ENCODE measurements at regions not wholly inside any gene's neighbourhood (a gene's known extent, or its start where the extent isn't known, plus 50 kb on each side); places are given as distances from the start of the nearest gene placed in this dataset.

DNA sequence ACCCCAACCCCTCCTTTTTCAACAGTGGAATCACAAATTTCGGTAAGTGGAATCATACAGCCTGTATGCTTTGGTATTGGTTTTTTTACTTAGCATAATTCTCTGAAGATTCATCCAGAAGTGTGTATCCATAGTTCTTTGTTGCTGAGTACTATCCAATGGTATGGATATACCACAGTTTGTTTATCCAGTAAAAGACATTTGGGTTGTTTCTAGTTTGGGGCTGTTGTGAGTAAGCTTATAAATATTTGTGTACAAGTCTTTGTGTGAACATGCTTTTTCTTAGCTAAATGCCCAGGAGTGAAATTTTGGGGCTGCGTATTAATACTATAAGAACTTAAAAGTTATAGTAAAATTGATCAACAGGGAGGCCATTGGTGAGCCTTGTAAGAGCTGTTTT, 57.5 kb upstream of the GC start:
- Histone ChIP-seq H3K27me3 (ENCODE audit: control insufficient read depth, insufficient read depth, low read length) (no peaks in the 10 kb centered on the region), H3K36me3 (ENCODE audit: control insufficient read depth, insufficient read depth, low read length) (no peaks in the 10 kb centered on the region), H3K4me1 (ENCODE audit: control insufficient read depth, insufficient read depth, low read length) (no peaks in the 10 kb centered on the region), H3K27ac (ENCODE audit: low read length) (no peak overlapping the region), H3K4me3 (ENCODE audit: low read length) (no peak overlapping the region), H3K9me3 (ENCODE audit: control insufficient read depth, low read depth, low read length) (no peaks in the 10 kb centered on the region)
- WGBS (ENCODE audit: insufficient coverage, low lambda C conversion rate), result 100% methylated on average over 1 of the region's 2 CpGs
- DNase-seq, result no peak

DNA sequence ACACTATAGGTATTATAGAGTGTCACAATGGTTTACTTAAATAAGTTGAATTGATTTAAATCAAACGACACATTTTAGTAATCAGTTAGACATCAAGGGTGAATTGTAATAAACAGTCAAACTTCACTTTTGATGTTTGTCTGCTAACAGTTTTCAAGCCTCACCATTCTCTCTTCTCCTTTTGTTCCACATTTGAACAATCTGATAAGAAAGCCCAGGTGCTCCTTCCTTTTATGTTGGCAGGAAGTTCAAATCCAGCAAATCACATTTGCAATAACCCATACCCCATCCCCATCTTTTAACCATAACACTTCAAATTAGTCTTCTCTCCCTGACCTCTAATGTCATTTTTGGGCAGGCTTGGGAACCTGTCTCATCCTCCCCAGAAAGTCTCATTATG, 63.4 kb upstream of the GC start:
- Histone ChIP-seq H3K9me3 (ENCODE audit: control insufficient read depth, low read depth, low read length) (no peaks in the 10 kb centered on the region), H3K27me3 (ENCODE audit: control insufficient read depth, insufficient read depth, low read length) (no peaks in the 10 kb centered on the region), H3K4me3 (ENCODE audit: low read length) (no peak overlapping the region), H3K36me3 (ENCODE audit: control insufficient read depth, insufficient read depth, low read length) (no peaks in the 10 kb centered on the region), H3K27ac (ENCODE audit: low read length) (no peak overlapping the region), H3K4me1 (ENCODE audit: control insufficient read depth, insufficient read depth, low read length) (no peaks in the 10 kb centered on the region)
- DNase-seq, result no peak
- WGBS (ENCODE audit: insufficient coverage, low lambda C conversion rate), result no CpG with 5 or more reads among the region's 1 CpG

DNA sequence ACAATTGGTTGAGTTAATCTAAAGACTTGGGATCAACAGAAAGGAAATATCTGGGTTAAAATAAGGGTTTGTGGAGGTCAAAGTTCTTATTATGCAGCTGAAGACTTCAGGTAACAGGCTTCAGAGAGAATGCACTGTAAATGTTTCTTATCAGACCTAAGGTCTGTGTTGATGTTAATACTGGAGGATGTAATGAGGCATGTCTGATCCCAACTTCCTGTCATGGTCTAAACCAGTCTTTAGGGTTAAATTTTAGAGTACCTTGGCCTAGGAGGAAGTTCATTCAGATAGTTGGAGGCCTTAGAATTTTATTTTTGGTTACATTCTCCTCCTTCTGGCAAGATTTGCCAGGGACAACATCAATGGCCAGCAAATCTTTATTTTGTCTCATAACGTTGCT, 72.1 kb upstream of the GC start:
- Histone ChIP-seq H3K9me3 (ENCODE audit: control insufficient read depth, low read depth, low read length) (peaks cover 5% of the 10 kb centered on the region), H3K4me1 (ENCODE audit: control insufficient read depth, insufficient read depth, low read length) (peaks cover 8% of the 10 kb centered on the region), H3K27me3 (ENCODE audit: control insufficient read depth, insufficient read depth, low read length) (no peaks in the 10 kb centered on the region), H3K4me3 (ENCODE audit: low read length) (no peak overlapping the region), H3K36me3 (ENCODE audit: control insufficient read depth, insufficient read depth, low read length) (no peaks in the 10 kb centered on the region), H3K27ac (ENCODE audit: low read length) (no peak overlapping the region)
- DNase-seq, result peak in 1 of 2 donors; percentile 7
- WGBS (ENCODE audit: insufficient coverage, low lambda C conversion rate), result no CpG with 5 or more reads among the region's 1 CpG

DNA sequence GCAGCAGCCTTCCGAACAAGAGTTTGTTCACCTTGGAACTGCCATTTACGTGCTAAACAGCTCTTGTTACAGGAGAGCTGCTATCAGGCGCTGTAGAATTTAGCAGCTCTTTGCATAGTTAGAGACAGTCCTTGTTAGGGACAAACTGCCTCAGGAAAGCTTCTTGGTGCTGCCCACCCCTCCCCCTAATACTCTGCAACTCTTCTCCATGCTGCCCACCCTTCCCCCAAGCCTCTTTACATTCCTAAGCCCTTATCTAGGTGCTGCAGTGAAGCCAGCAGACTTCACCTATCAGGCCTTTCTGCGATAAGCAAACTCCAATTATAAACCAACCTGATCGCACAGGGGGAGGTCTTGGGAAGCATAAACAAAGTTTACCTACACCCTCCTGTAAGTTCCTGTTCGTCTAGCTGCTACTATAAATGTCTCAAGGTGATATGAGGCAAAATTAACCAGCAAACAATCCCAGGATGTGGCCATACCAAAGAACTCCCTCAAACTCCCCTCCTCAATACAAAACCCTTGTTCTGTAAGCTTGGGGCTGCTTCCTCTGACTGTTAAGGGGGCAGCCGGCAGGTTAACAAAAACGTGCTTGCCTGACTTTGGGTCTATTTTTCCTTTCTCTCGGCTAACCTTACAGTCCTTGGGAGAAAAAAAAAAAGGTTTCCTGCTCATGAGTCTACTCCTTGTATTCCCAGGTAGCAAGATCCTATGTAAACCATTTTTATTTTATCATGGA, 74.0 kb upstream of the GC start:
- H3K36me3 ChIP-seq (ENCODE audit: control insufficient read depth, insufficient read depth, low read length), result no peaks in the 10 kb centered on the region
- peak overlapping the region; percentile 26 for H3K27ac ChIP-seq (ENCODE audit: low read length)
- peaks cover 13% of the 10 kb centered on the region for H3K9me3 ChIP-seq (ENCODE audit: control insufficient read depth, low read depth, low read length)
- H3K4me1 ChIP-seq (ENCODE audit: control insufficient read depth, insufficient read depth, low read length), result peaks cover 8% of the 10 kb centered on the region
- H3K4me3 ChIP-seq (ENCODE audit: low read length), result peak overlapping the region; percentile 30
- no CpG with 5 or more reads among the region's 9 CpGs for WGBS (ENCODE audit: insufficient coverage, low lambda C conversion rate)
- peak; percentile 48 to 74 for DNase-seq
- no peaks in the 10 kb centered on the region for H3K27me3 ChIP-seq (ENCODE audit: control insufficient read depth, insufficient read depth, low read length)

DNA sequence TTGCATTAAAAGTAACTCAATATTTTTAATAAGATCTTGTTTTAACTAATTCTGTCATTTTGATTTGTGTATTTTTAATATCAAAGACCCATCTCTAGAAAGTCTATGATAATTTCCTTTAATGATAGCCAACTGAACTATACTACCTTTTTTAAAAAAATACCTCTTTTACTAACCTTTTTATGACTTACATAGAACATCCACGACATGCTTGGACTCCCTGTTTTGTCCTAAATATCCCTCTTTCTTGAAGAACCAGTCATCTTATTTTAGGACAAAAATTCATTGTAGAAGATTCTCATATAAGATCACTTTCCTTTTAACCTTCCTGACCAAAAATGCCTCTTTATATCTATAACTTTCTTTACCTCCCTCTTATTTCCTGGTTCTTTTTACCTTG, 76.8 kb upstream of the GC start:
- Histone ChIP-seq H3K27me3 (ENCODE audit: control insufficient read depth, insufficient read depth, low read length) (no peaks in the 10 kb centered on the region), H3K4me3 (ENCODE audit: low read length) (no peak overlapping the region), H3K27ac (ENCODE audit: low read length) (no peak overlapping the region), H3K36me3 (ENCODE audit: control insufficient read depth, insufficient read depth, low read length) (no peaks in the 10 kb centered on the region), H3K9me3 (ENCODE audit: control insufficient read depth, low read depth, low read length) (peaks cover 26% of the 10 kb centered on the region), H3K4me1 (ENCODE audit: control insufficient read depth, insufficient read depth, low read length) (peaks cover 8% of the 10 kb centered on the region)
- WGBS (ENCODE audit: insufficient coverage, low lambda C conversion rate), result 36% methylated on average over 1 of the region's 1 CpG
- DNase-seq, result no peak

DNA sequence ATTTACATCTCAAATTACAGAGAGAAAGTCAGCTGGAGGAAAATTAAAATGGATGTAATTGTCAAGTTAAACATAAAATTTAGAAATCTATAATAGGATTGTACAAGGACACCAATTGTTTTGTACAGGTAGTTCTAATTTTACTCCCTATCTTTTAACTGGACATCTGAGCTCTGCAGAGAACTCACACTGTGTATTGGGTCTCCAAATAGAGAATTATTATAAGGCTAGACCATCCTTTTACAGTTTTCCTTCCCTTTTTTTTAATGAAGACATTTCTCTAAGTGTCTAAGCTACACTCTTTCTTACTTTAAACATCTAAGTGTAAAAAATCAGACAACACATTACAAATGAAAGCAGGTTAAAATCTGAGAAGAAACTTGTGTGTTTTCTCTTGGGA, 78.4 kb upstream of the GC start:
- H3K27me3 ChIP-seq (ENCODE audit: control insufficient read depth, insufficient read depth, low read length), result no peaks in the 10 kb centered on the region
- no peaks in the 10 kb centered on the region for H3K36me3 ChIP-seq (ENCODE audit: control insufficient read depth, insufficient read depth, low read length)
- H3K4me1 ChIP-seq (ENCODE audit: control insufficient read depth, insufficient read depth, low read length), result no peaks in the 10 kb centered on the region
- H3K9me3 ChIP-seq (ENCODE audit: control insufficient read depth, low read depth, low read length), result peaks cover 26% of the 10 kb centered on the region
- DNase-seq, result no peak
- H3K27ac ChIP-seq (ENCODE audit: low read length), result no peak overlapping the region
- H3K4me3 ChIP-seq (ENCODE audit: low read length), result no peak overlapping the region

DNA sequence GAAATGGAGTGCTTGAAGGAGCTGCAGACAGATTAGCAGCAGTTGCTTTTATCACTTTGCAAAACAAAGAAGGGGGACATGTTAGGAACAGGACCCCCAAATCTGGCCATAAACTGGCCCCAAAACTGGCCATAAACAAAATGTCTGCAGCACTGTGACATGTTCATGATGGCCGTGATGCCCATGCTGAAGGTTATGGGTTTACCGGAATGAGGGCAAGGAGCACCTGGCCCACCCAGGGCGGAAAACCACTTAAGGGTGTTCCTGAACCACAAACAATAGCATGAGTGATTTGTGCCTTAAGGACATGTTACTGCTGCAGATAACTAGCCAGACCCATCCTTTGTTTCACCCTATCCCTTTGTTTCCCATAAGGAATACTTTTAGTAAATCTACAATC, 79.6 kb upstream of the GC start:
- Histone ChIP-seq H3K27me3 (ENCODE audit: control insufficient read depth, insufficient read depth, low read length) (no peaks in the 10 kb centered on the region), H3K27ac (ENCODE audit: low read length) (no peak overlapping the region)
- WGBS (ENCODE audit: insufficient coverage, low lambda C conversion rate), result no CpG with 5 or more reads among the region's 3 CpGs

DNA sequence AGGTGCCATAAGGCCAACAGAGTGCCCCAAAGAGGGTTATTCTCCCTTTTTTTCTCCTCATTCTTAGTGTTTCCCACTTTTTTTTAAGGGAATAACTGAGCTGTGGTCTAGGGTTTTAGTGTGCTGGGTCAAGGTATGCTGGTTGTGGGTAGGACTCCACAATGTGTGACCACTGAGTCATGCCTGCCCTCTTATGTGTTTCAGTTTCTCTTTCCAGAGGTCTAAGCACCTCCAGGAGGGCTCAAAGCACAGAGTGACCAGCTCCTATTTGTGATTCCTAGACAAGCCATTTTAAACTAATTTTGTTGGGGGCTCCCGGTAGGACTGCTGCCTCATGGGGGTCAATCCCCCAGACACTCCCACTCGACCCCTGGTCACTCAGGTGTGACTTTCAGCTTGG, 80.5 kb upstream of the GC start:
- Histone ChIP-seq H3K9me3 (ENCODE audit: control insufficient read depth, low read depth, low read length) (peaks cover 26% of the 10 kb centered on the region), H3K4me1 (ENCODE audit: control insufficient read depth, insufficient read depth, low read length) (no peaks in the 10 kb centered on the region), H3K4me3 (ENCODE audit: low read length) (no peak overlapping the region), H3K27ac (ENCODE audit: low read length) (no peak overlapping the region), H3K36me3 (ENCODE audit: control insufficient read depth, insufficient read depth, low read length) (no peaks in the 10 kb centered on the region), H3K27me3 (ENCODE audit: control insufficient read depth, insufficient read depth, low read length) (no peaks in the 10 kb centered on the region)
- no CpG with 5 or more reads among the region's 2 CpGs for WGBS (ENCODE audit: insufficient coverage, low lambda C conversion rate)
- DNase-seq, result no peak

More for the DNA sequence above, 79.6 kb upstream of the GC start:
- no peaks in the 10 kb centered on the region for H3K4me1 ChIP-seq (ENCODE audit: control insufficient read depth, insufficient read depth, low read length)
- DNase-seq, result no peak
- no peak overlapping the region for H3K4me3 ChIP-seq (ENCODE audit: low read length)
- H3K9me3 ChIP-seq (ENCODE audit: control insufficient read depth, low read depth, low read length), result peaks cover 26% of the 10 kb centered on the region
- no peaks in the 10 kb centered on the region for H3K36me3 ChIP-seq (ENCODE audit: control insufficient read depth, insufficient read depth, low read length)

DNA sequence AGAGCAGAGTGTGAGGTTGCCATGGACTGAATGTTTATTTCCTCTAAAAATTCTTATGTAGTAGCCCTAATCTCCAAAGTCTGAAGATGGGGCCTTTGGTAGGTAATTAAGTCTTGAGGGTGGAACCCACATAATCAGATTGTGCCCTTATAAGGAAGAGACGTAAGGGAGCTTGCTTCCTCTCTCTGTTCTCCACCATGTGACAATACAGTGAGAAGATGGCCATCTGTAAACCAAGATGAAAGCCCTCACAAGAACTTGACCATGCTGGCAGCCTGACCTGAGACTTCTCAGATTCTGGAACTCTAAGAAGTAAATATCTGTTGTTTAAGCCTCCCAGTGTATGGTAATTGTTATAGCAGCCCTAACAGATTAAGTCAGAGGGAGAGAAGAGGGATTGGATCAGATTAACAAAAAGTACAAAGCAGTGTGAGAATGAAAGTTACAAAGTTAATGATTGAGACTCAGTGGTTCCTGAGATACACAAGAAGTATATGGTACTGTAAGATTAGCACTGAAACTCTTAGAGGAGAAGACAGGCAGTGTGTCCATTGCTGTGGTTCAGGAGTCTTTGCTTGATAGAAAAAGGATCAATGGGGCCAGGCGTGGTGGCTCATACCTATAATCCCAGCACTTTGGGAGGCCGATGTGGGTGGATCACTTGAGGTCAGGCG, 82.5 kb upstream of the GC start:
- H3K9me3 ChIP-seq (ENCODE audit: control insufficient read depth, low read depth, low read length), result peaks cover 18% of the 10 kb centered on the region
- DNase-seq, result no peak
- no peaks in the 10 kb centered on the region for H3K4me1 ChIP-seq (ENCODE audit: control insufficient read depth, insufficient read depth, low read length)
- no peak overlapping the region for H3K4me3 ChIP-seq (ENCODE audit: low read length)
- no peaks in the 10 kb centered on the region for H3K27me3 ChIP-seq (ENCODE audit: control insufficient read depth, insufficient read depth, low read length)
- no peak overlapping the region for H3K27ac ChIP-seq (ENCODE audit: low read length)
- H3K36me3 ChIP-seq (ENCODE audit: control insufficient read depth, insufficient read depth, low read length), result no peaks in the 10 kb centered on the region
- WGBS (ENCODE audit: insufficient coverage, low lambda C conversion rate), result no CpG with 5 or more reads among the region's 4 CpGs

DNA sequence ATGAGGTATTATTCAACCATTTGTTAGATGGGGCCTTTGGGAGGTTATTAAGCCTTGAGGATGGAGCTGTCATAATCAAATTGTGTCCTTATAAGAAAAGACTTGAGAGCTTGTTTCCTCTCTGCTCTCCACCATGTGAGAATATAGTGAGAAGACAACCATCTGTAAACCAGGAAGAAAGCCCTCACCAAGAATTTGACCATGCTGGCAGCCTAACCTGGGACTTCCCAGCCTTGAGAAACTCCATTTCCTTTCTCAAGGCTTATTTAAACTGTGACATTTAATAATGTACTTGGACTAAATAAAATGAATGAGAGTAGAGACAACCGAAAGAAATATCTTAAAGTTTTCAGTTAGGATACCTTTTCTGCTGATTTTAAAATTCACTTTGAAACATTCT, 83.7 kb upstream of the GC start:
- H3K4me1 ChIP-seq (ENCODE audit: control insufficient read depth, insufficient read depth, low read length), result no peaks in the 10 kb centered on the region
- no peak for DNase-seq
- H3K36me3 ChIP-seq (ENCODE audit: control insufficient read depth, insufficient read depth, low read length), result no peaks in the 10 kb centered on the region
- peaks cover 13% of the 10 kb centered on the region for H3K9me3 ChIP-seq (ENCODE audit: control insufficient read depth, low read depth, low read length)
- no peaks in the 10 kb centered on the region for H3K27me3 ChIP-seq (ENCODE audit: control insufficient read depth, insufficient read depth, low read length)
- WGBS (ENCODE audit: insufficient coverage, low lambda C conversion rate), result no CpG with 5 or more reads among the region's 1 CpG
- no peak overlapping the region for H3K27ac ChIP-seq (ENCODE audit: low read length)
- no peak overlapping the region for H3K4me3 ChIP-seq (ENCODE audit: low read length)

DNA sequence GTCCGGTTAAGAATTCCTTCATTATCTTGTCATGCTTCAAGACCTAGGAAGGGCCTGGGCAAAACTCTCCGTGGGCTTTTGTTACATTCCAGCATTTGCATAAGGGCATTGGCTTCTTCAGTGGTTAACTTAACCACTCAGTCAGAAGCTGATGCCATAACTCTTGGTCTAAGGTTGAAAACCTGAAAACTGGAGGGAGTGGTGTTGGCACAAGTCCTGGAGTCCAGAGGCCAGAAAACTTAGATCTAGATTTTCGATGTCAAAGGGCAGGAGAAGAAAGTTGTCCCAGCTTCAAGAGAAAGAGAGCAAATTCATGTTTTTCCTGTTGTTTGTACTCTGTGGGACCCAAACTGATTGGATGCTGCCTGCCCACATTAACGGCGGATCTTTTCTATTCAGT, 86.6 kb upstream of the GC start:
- no peaks in the 10 kb centered on the region for H3K4me1 ChIP-seq (ENCODE audit: control insufficient read depth, insufficient read depth, low read length)
- no peaks in the 10 kb centered on the region for H3K36me3 ChIP-seq (ENCODE audit: control insufficient read depth, insufficient read depth, low read length)
- no peak for DNase-seq
- H3K9me3 ChIP-seq (ENCODE audit: control insufficient read depth, low read depth, low read length), result no peaks in the 10 kb centered on the region
- no peak overlapping the region for H3K4me3 ChIP-seq (ENCODE audit: low read length)
- H3K27me3 ChIP-seq (ENCODE audit: control insufficient read depth, insufficient read depth, low read length), result no peaks in the 10 kb centered on the region
- 60% methylated on average over 1 of the region's 5 CpGs for WGBS (ENCODE audit: insufficient coverage, low lambda C conversion rate)
- H3K27ac ChIP-seq (ENCODE audit: low read length), result no peak overlapping the region
